ENCODE measurements at regions not wholly inside any gene's neighbourhood (a gene's known extent, or its start where the extent isn't known, plus 50 kb on each side); places are given as distances from the start of the nearest gene placed in this dataset.
A peak's percentile ranks its signal among the peaks of the same experiment; 100 is the strongest.

DNA sequence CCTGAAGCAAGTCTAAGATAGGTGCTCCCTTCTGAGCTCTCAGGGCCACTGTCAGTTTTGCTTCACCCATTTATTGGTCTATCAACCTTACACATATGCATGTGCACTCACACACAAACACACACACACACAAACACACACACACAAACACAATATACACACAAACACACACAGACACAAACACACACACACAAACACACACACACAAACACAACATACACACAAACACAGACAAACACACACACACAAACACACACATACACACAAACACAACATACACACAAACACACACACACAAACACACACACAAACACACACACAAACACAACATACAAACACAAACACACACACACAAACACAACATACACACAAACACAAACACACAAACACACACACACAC lies 181.6 kb upstream of the KLHL29 start:
- no peak for DNase-seq
- H3K4me2 ChIP-seq (ENCODE audit: low read depth, low read length), result no peak overlapping the region
- H4K5ac ChIP-seq (ENCODE audit: low read depth, low read length), result no peak overlapping the region
- POLR2A ChIA-PET (ENCODE audit: unreplicated experiment), result no interaction called here
- no peak for TF ChIP-seq MAFK (IDR thresholded peaks at IDR 0.05; ENCODE audit: low read depth, low read length)
- no peak for TF ChIP-seq NFE2L2 (IDR thresholded peaks at IDR 0.05; ENCODE audit: low read depth, low read length)
- no peak for TF ChIP-seq CHD1 (IDR thresholded peaks at IDR 0.05; ENCODE audit: low read depth, low read length)
- no peak overlapping the region for H3K18ac ChIP-seq (ENCODE audit: low read depth, low read length)
- no peak overlapping the region for H3K14ac ChIP-seq (replicated peaks; ENCODE audit: low read depth, low read length)
- no peak overlapping the region for H3K56ac ChIP-seq (ENCODE audit: extremely low read depth, insufficient read depth, low read length)
- no TSS peak for BruUV-seq (replicated peaks)
- no peak overlapping the region for H2AK5ac ChIP-seq (ENCODE audit: low read depth, low read length)
- no peak overlapping the region for H3K4ac ChIP-seq (ENCODE audit: low read depth, low read length)
- no peaks in the 10 kb centered on the region for H3K9me3 ChIP-seq (ENCODE audit: control insufficient read depth, insufficient read depth, low read length)
- no peak overlapping the region for H3K23ac ChIP-seq (ENCODE audit: low read depth, low read length)
- H2BK120ac ChIP-seq (ENCODE audit: low read depth, low read length), result no peak overlapping the region
- H3K4me3 ChIP-seq (ENCODE audit: insufficient read depth, low read depth, low read length), result no peak overlapping the region
- H3K4me1 ChIP-seq (ENCODE audit: control insufficient read depth, insufficient read depth, low read length), result no peaks in the 10 kb centered on the region
- H3K9ac ChIP-seq (ENCODE audit: low read depth, low read length), result no peak overlapping the region
- H4K8ac ChIP-seq (ENCODE audit: low read depth in 2 of 2, low read length in 2 of 2), result no peak overlapping the region
- no peak for ATAC-seq (ENCODE audit: low read depth)
- CTCF ChIA-PET, result no interaction called here
- H2AK9ac ChIP-seq (replicated peaks; ENCODE audit: low read depth, low read length, poor library complexity), result no peak overlapping the region
- no peaks in the 10 kb centered on the region for H3K79me1 ChIP-seq (ENCODE audit: low read depth in 1 of 2, low read length in 2 of 2)
- H3K27me3 ChIP-seq (ENCODE audit: control insufficient read depth, insufficient read depth, low read length), result no peaks in the 10 kb centered on the region
- intact Hi-C loops (cut with micrococcal nuclease) (no loop called here), in situ Hi-C loops (cut with MboI; ENCODE audit: low sequenced_read_pairs) (no loop called here), dilution Hi-C loops (cut with HindIII; ENCODE audit: low sequenced_read_pairs, unreplicated experiment) (no loop called here)
- no peak overlapping the region for H4K91ac ChIP-seq (ENCODE audit: insufficient read depth, low read depth, low read length)
- H2BK5ac ChIP-seq (ENCODE audit: low read depth, low read length, poor library complexity, severe bottlenecking), result peak overlapping the region; percentile 82
- H3K27ac ChIP-seq (ENCODE audit: insufficient read depth, low read length), result no peak overlapping the region
- no peak overlapping the region for H2AFZ ChIP-seq (replicated peaks; ENCODE audit: low read length, poor library complexity)
- H2BK20ac ChIP-seq (ENCODE audit: low read depth, low read length), result no peak overlapping the region
- H3K36me3 ChIP-seq (ENCODE audit: control insufficient read depth, insufficient read depth, low read length), result no peaks in the 10 kb centered on the region
- H3K9me1 ChIP-seq (ENCODE audit: insufficient read depth, low read length), result no peaks in the 10 kb centered on the region
- no peak overlapping the region for H2BK15ac ChIP-seq (ENCODE audit: low read depth, low read length)
- no peaks in the 10 kb centered on the region for H4K20me1 ChIP-seq (ENCODE audit: insufficient read depth, low read length)

All from IMR-90 (cell line).